Heart right ventricle (tissue), 16 donors: ENCODE measurements at regions not wholly inside any gene's neighbourhood (a gene's known extent, or its start where the extent isn't known, plus 50 kb on each side); places are given as distances from the start of the nearest gene placed in this dataset.
"Not testable (repeated sequence)": the region's sequence is repeated elsewhere in the genome, so short reads cannot be mapped to it uniquely, and the experiment has no call there.

Experiments
- ATAC-seq, 8 donors: fragments of 200-7000 bp; cut with Tn5 transposase; one replicate each; pipeline ENCODE4 v1.9.1; 2020; ENCODE audit warnings: mild to moderate bottlenecking in 8 of 8, moderate library complexity in 8 of 8, moderate number of reproducible peaks in 1 of 8
- DNase-seq, 2 donors: peaks; one replicate each; pipeline ENCODE4 v3.0.0-alpha.2; 2020
- H3K27ac ChIP-seq, 10 donors: fragments of 200-600 bp; sonication (generic) in 2 of 10; one replicate each; pipeline versions ENCODE4 v1.5.0 to v1.8.0; 2020 to 2022; ENCODE audit warnings: mild to moderate bottlenecking in 3 of 10
- H3K27me3 ChIP-seq, 7 donors: fragments of 200-600 bp; one replicate each; pipeline ENCODE4 v1.8.0; 2021 to 2022; ENCODE audit warnings: mild to moderate bottlenecking in 2 of 7
- H3K36me3 ChIP-seq, 9 donors: fragments of 200-600 bp; sonication (generic) in 1 of 9; one replicate each; pipeline versions ENCODE4 v1.5.0 to v1.8.0; 2020 to 2022; ENCODE audit warnings: mild to moderate bottlenecking in 2 of 9
- H3K4me1 ChIP-seq, 9 donors: fragments of 200-600 bp; sonication (generic) in 1 of 9; one replicate each; pipeline versions ENCODE4 v1.5.0 to v1.8.0; 2020 to 2022; ENCODE audit warnings: mild to moderate bottlenecking in 4 of 9
- H3K4me3 ChIP-seq, 10 donors: fragments of 200-600 bp; sonication (generic) in 2 of 10; one replicate each; pipeline versions ENCODE4 v1.5.0 to v1.8.0; 2020 to 2022; ENCODE audit warnings: mild to moderate bottlenecking in 7 of 10, moderate library complexity in 2 of 10
- H3K9me3 ChIP-seq, 11 donors: fragments of 200-600 bp in 10 of 11; sonication (generic) in 2 of 11; one replicate each; pipeline versions ENCODE4 v1.5.0 to v1.8.0; 2013 to 2022; ENCODE audit warnings: mild to moderate bottlenecking in 2 of 11, control low read depth in 1 of 11, moderate library complexity in 1 of 11
- CTCF ChIP-seq, 9 donors: fragments of 200-600 bp; sonication (generic) in 2 of 9; IDR thresholded peaks; one replicate each; pipeline versions ENCODE4 v1.5.0 to v1.8.0; 2021 to 2022; ENCODE audit warnings: antibody characterized with exemption in 9 of 9, mild to moderate bottlenecking in 5 of 9, moderate library complexity in 1 of 9
- WGBS, 2 donors: extraction: QIAGEN DNeasy Blood & Tissue Kit; methylation state at CpG; one replicate each; pipeline ENCODE4 v1.1.7; 2013; ENCODE audit warnings: inconsistent platforms in 1 of 2; 5-methylcytosine and 5-hydroxymethylcytosine counted together
- intact Hi-C, 10 donors: fragments of 100-400 bp; cut with DNase I; formaldehyde crosslinking; loops; one replicate each; pipeline versions ENCODE4 v1.11.1 to v1.14.2; 2022
- donor health status: Arrhythmogenic right ventricular cardiomyopathy.
- donor health status: ischemic (EF 13 %, LVEDD 7.1; RV severe dilation, severe dysfunction).
- donor health status: healthy with polysubstance abuse.
- donor health status: DM: no; HTN: yes; CAD: no.
- donor health status: DM: no; HTN: no; CAD: no.
- donor health status: ischemic (EF 25% LVEDD 6.9; RV normal size, moderate dysfunction).
- donor health status: ischemic (EF 25% LVEDD 5.7; RV mildly dilated, moderate dysfunction).
- donor health status: healthy.
- donor health status: DM: yes; HTN: yes; CAD: no.
- donor health status: Ischemic cardiomyopathy.
- donor health status: ischemic (EF 35%, LVEDD 5.7; RV mildly dilated, moderate dysfunction).
- donor health status: nonischemic (EF 11% LVEDD 7.7; RV severe dilation, severe dysfunction).
- donor health status: DM: yes; HTN: yes; CAD: no.
- donor health status: PGD.
- donor health status: ischemic (EF 29% LVEDD 5.4; RV normal size, mild dysfunction).
- donor health status: nonischemic (EF 23%, LVEDD 6.1; RV moderate dilation, normal function).

- intact Hi-C loops, H3K4me3 ChIP-seq, H3K36me3 ChIP-seq, H3K9me3 ChIP-seq, DNase-seq, ATAC-seq, H3K27ac ChIP-seq, H3K4me1 ChIP-seq: not testable (repeated sequence)
- H3K27me3 ChIP-seq: peaks cover 0 to 40% (median 11%) of the 10 kb centered on the region in 7 donors
- 41 to 46% methylated on average over 5 of the region's 5 CpGs for WGBS, 2 donors
Measured at GRCh38 chr1:147103416-147104155, 68.7 kb downstream of the PRKAB2 start.

DNA sequence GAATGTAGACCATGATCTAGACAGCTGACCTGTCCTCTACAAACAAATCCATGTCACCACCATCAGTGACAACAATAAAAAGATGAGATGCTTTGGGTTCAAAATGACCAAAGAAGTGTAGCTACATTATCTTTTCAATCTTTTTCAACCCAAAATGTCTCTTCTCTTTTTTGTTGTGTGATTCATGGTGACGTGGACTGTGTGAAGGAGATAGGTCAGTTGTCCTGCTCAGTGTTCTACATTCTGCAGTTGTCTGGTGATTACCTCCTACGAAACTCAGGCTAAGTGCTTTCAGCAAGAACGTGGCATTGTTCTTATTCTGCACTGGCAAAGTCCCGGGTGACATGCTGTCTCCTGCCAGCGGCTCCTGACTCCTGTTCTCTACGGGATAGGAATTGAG is 73.1 kb downstream of the PRKAB2 start:
- DNase-seq (no peak), ATAC-seq (no peak)
- Histone ChIP-seq H3K9me3 (no peaks in the 10 kb centered on the region), H3K27ac (no peak overlapping the region), H3K4me1 (no peaks in the 10 kb centered on the region), H3K36me3 (no peaks in the 10 kb centered on the region), H3K4me3 (no peak overlapping the region), H3K27me3 (peaks cover 0 to 26% (median 9%) of the 10 kb centered on the region in 7 donors)
- no peak for TF ChIP-seq CTCF (IDR thresholded peaks at IDR 0.05)
- intact Hi-C loops: no loop called here
- 66 to 77% methylated on average over 6 of the region's 6 CpGs for WGBS, 2 donors

- intact Hi-C loops, DNase-seq, H3K36me3 ChIP-seq, H3K4me1 ChIP-seq, H3K27ac ChIP-seq, H3K4me3 ChIP-seq, H3K9me3 ChIP-seq, ATAC-seq: not testable (repeated sequence)
- 72 to 79% methylated on average over 11 of the region's 11 CpGs for WGBS, 2 donors
- peaks cover 0 to 29% (median 9%) of the 10 kb centered on the region in 7 donors for H3K27me3 ChIP-seq
- TF ChIP-seq CTCF (IDR thresholded peaks at IDR 0.05): peak in 7 of 9 donors; percentile 20 to 47 (median 32)
Measured at GRCh38 chr1:147098338-147098973, 73.8 kb downstream of the PRKAB2 start.

DNA sequence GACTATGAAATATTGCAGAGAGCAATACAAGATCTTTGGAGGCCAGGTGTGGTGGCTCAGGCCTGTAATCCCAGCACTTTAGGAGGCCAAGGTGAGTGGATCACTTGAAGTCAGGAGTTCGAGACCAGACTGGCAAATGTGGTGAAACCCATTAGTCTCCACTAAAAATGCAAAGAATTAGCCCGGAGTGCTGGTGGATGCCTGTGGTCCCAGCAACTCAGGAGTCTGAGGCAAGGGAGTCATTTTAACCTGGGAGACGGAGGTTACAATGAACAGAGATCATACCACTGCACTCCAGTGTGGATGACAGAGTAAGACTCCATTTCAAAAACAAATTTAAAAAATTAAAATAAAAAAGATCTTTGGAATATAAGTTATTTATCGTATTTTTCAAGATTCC is 76.6 kb downstream of the PRKAB2 start:
- DNase-seq: no peak
- TF ChIP-seq CTCF (IDR thresholded peaks at IDR 0.05): no peak
- ATAC-seq: no peak
- no peaks in the 10 kb centered on the region for H3K36me3 ChIP-seq
- no peak overlapping the region for H3K4me3 ChIP-seq
- H3K27me3 ChIP-seq: peaks cover 0 to 31% (median 8%) of the 10 kb centered on the region in 7 donors
- WGBS, 2 donors: 79 to 84% methylated on average over 4 of the region's 4 CpGs
- no peak overlapping the region for H3K27ac ChIP-seq
- intact Hi-C loops: no loop called here
- no peaks in the 10 kb centered on the region for H3K9me3 ChIP-seq
- H3K4me1 ChIP-seq: no peaks in the 10 kb centered on the region

- H3K27ac ChIP-seq: no peak overlapping the region
- no peaks in the 10 kb centered on the region for H3K36me3 ChIP-seq
- H3K27me3 ChIP-seq: peaks cover 0 to 19% (median 5%) of the 10 kb centered on the region in 7 donors
- peaks cover 0 to 31% (median 4%) of the 10 kb centered on the region in 11 donors for H3K9me3 ChIP-seq
- no peaks in the 10 kb centered on the region for H3K4me1 ChIP-seq
- intact Hi-C loops: no loop called here
- DNase-seq: no peak
- ATAC-seq: no peak
- WGBS, 2 donors: 90 to 94% methylated on average over 2 of the region's 2 CpGs
- no peak for TF ChIP-seq CTCF (IDR thresholded peaks at IDR 0.05)
- H3K4me3 ChIP-seq: no peak overlapping the region
Measured at GRCh38 chr1:147091801-147092200, 80.5 kb downstream of the PRKAB2 start.
